ENCODE measurements at regions not wholly inside any gene's neighbourhood (a gene's known extent, or its start where the extent isn't known, plus 50 kb on each side); places are given as distances from the start of the nearest gene placed in this dataset.

DNA sequence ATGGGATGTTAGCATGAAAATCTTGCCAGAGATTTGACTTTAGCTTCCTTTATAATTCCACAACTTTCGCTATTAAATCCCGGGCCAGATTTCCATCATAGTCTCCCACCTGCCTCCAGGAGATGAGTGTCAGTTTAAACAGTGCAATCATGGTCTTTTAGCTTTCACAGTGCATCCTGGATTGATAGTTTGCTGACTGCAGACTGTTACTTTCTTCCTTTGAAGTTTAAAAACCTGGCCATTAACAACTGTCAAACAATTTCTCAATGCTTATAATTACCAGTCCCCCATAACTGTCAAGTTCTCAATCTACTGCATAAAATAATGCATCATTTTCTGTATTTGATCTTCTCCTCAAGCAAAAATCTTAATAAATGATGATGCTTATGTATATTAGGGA, 108.4 kb upstream of the FSTL5 start:
- DNase-seq: no peak
- intact Hi-C loops (cut with DNase I; ENCODE audit: low total_unique reads): no loop called here
- Histone ChIP-seq H3K27ac (no peak overlapping the region), H3K27me3 (no peaks in the 10 kb centered on the region), H3K9me3 (no peaks in the 10 kb centered on the region), H3K4me3 (no peak overlapping the region), H3K4me1 (no peaks in the 10 kb centered on the region), H3K36me3 (no peaks in the 10 kb centered on the region)
- TF ChIP-seq, protein P1, sequence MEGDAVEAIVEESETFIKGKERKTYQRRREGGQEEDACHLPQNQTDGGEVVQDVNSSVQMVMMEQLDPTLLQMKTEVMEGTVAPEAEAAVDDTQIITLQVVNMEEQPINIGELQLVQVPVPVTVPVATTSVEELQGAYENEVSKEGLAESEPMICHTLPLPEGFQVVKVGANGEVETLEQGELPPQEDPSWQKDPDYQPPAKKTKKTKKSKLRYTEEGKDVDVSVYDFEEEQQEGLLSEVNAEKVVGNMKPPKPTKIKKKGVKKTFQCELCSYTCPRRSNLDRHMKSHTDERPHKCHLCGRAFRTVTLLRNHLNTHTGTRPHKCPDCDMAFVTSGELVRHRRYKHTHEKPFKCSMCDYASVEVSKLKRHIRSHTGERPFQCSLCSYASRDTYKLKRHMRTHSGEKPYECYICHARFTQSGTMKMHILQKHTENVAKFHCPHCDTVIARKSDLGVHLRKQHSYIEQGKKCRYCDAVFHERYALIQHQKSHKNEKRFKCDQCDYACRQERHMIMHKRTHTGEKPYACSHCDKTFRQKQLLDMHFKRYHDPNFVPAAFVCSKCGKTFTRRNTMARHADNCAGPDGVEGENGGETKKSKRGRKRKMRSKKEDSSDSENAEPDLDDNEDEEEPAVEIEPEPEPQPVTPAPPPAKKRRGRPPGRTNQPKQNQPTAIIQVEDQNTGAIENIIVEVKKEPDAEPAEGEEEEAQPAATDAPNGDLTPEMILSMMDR (IDR thresholded peaks at IDR 0.05): no peak
- TF ChIP-seq POLR2A (IDR thresholded peaks at IDR 0.05): no peak

DNA sequence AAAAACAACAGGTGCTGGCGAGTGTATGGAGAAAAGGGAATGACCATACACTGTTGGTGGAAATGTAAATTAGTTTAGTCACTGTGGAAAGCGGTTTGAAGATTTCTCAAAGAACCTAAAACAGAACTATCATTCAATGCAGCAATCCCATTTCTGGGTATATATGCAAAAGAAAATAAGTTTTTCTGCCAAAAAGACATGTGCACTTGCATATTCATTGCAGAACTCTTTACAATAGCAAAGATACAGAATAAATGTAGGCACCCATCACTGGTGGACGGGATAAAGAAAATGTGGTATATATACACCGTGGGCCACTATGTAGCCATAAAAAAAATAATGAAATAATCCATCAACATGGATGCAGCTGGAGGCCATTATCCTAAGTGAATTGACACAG, 105.1 kb upstream of the FSTL5 start:
- DNase-seq: no peak
- Histone ChIP-seq H3K4me3 (no peak overlapping the region), H3K36me3 (no peaks in the 10 kb centered on the region), H3K27ac (no peak overlapping the region), H3K9me3 (no peaks in the 10 kb centered on the region), H3K27me3 (no peaks in the 10 kb centered on the region), H3K4me1 (no peaks in the 10 kb centered on the region)
- intact Hi-C loops (cut with DNase I; ENCODE audit: low total_unique reads): no loop called here
- no peak for TF ChIP-seq POLR2A (IDR thresholded peaks at IDR 0.05)
- TF ChIP-seq, protein P1 (IDR thresholded peaks at IDR 0.05): no peak

DNA sequence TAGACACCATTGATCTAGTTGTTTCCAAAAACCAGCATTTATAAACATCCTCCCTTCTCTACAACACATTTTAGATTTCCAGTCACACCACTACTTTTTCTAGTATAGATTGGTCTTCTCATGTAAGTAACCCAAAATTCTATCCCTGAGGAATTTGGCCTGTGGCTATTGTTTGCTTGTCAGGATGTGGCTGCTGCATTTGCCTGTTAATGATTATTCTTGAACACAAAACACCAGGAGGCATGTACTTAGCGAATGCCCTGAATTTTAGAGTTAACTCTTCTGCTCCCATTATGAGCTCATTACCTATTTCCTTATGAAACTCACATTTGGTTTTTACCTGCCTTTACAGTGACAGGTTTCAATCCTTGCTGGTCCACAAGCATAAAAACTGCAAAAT, 102.0 kb upstream of the FSTL5 start:
- H3K36me3 ChIP-seq: no peaks in the 10 kb centered on the region
- H3K9me3 ChIP-seq: no peaks in the 10 kb centered on the region
- no peaks in the 10 kb centered on the region for H3K27me3 ChIP-seq
- H3K4me1 ChIP-seq: no peaks in the 10 kb centered on the region
- H3K27ac ChIP-seq: no peak overlapping the region
- intact Hi-C loops (cut with DNase I; ENCODE audit: low total_unique reads): no loop called here
- DNase-seq: no peak
- TF ChIP-seq, protein P1 (IDR thresholded peaks at IDR 0.05): no peak
- no peak for TF ChIP-seq POLR2A (IDR thresholded peaks at IDR 0.05)
- H3K4me3 ChIP-seq: no peak overlapping the region

DNA sequence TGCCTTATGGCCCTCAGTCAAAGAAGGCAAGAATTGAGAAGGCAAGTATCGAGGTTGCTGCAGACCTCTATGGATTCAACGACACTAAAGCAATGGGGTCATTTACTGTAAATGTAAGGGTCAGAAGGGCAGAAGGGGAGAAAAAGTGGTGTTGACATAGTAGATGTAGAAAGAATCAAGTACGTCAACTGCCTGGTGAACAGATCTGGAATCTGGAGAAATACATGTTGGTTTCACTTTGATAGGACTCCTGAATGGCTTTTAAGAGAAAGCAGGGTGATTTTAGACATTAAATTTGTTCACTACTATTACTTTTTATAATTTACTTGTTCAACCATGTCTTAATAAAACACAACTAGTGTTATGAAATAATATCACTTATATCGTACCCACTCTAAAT, 81.3 kb upstream of the FSTL5 start:
- TF ChIP-seq, protein P1 (IDR thresholded peaks at IDR 0.05): no peak
- no peak for TF ChIP-seq POLR2A (IDR thresholded peaks at IDR 0.05)
- H3K27me3 ChIP-seq: no peaks in the 10 kb centered on the region
- H3K36me3 ChIP-seq: no peaks in the 10 kb centered on the region
- no peak overlapping the region for H3K4me3 ChIP-seq
- no peaks in the 10 kb centered on the region for H3K4me1 ChIP-seq
- no peak for DNase-seq
- peaks cover 0 to 3% of the 10 kb centered on the region in 2 donors for H3K9me3 ChIP-seq
- intact Hi-C loops (cut with DNase I; ENCODE audit: low total_unique reads): no loop called here
- H3K27ac ChIP-seq: no peak overlapping the region

DNA sequence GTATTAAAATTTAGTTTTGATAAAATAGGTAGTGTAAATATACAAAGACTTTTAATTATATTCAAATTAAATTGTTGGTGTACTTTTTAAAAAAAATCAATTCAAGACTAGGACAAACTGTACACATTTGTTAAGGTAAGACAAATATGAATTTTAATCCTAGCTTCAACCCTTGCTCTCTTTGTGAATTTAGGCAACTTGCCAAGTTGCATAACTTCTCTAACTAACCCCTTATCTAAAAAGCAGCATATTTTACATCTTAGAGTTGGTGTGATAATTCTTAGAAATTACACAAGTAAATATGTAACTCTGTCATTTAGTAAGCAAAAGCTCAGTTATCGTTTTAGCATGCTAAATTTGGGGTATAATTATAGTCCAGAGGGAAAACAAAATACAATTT, 78.1 kb upstream of the FSTL5 start:
- no peak overlapping the region for H3K4me3 ChIP-seq
- DNase-seq: no peak
- no peak for TF ChIP-seq POLR2A (IDR thresholded peaks at IDR 0.05)
- TF ChIP-seq, protein P1 (IDR thresholded peaks at IDR 0.05): no peak
- H3K27ac ChIP-seq: no peak overlapping the region
- H3K27me3 ChIP-seq: no peaks in the 10 kb centered on the region
- no peaks in the 10 kb centered on the region for H3K4me1 ChIP-seq
- H3K9me3 ChIP-seq: peaks cover 0 to 3% of the 10 kb centered on the region in 2 donors
- intact Hi-C loops (cut with DNase I; ENCODE audit: low total_unique reads): no loop called here
- H3K36me3 ChIP-seq: no peaks in the 10 kb centered on the region

Data from uterus (tissue), 3 donors.